NT2/D1 (cell line): ENCODE measurements at regions not wholly inside any gene's neighbourhood (a gene's known extent, or its start where the extent isn't known, plus 50 kb on each side); places are given as distances from the start of the nearest gene placed in this dataset.

Experiments
- SUZ12 ChIP-seq: IDR thresholded peaks from 2 replicates; pipeline ENCODE4 v1.6.1; 2011; ENCODE audit not compliant: insufficient read length, insufficient read depth; ENCODE audit errors: extremely low read depth
- YY1 ChIP-seq: IDR thresholded peaks from 2 replicates; pipeline ENCODE4 v1.6.1; 2011; ENCODE audit not compliant: insufficient read length, insufficient read depth
- ZNF274 ChIP-seq: IDR thresholded peaks from 2 replicates; pipeline ENCODE4 v1.6.1; 2011; ENCODE audit warnings: mild to moderate bottlenecking, low read depth, low read length

- TF ChIP-seq ZNF274, result no peak
- TF ChIP-seq YY1, result no peak
- TF ChIP-seq SUZ12, result no peak
These were observed 469.8 kb downstream of the IGSF11 start for GRCh38 chr3:118564800-118565199.
